HG03439 (cell line): ENCODE measurements at regions not wholly inside any gene's neighbourhood (a gene's known extent, or its start where the extent isn't known, plus 50 kb on each side); places are given as distances from the start of the nearest gene placed in this dataset.

Experiments
- ATAC-seq: cut with Tn5 transposase; IDR thresholded peaks from one replicate; pipeline ENCODE4 v1.9.1; 2021; ENCODE audit warnings: mild to moderate bottlenecking, moderate library complexity; ENCODE audit not compliant: unreplicated experiment

DNA sequence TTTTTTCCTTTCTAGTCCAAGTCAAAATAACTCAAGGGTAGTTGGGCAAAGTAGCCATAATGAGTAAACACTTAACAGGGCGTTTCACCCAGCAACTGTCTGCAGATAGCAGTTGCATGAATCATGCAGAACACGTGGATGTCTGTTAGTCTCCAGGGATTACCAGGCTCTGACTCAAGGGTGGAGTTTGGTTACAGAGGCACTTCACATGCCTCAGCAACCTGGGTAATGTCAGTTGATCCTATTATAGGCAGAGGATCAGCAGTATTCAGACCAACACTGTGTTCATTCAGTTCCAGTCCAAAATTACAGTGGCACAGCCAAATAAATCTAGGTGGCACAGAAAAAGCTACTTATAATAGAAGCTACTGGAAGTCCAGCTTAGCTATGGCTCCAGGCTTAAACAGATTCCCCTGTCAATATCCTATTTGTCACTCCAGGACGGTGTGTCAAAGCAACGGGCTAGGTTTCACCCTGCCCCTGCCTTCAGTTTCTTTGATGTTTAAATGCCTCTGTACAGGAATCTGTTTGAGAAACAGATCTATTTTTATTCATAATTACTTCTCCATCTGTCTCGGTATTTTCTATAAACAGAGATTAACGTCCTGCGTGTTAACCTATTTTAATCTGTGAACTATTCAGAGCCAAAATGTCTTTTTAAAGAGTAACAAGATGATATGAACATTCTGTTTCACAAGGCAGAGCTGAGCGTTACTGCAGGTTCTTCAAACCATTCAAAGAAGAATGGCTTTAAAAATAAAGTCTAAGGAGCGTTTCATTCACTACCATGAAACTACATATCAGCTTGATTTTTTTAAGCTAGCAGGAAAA is 162.6 kb upstream of the AKR1E2 start:
- ATAC-seq: peak; percentile 90

DNA sequence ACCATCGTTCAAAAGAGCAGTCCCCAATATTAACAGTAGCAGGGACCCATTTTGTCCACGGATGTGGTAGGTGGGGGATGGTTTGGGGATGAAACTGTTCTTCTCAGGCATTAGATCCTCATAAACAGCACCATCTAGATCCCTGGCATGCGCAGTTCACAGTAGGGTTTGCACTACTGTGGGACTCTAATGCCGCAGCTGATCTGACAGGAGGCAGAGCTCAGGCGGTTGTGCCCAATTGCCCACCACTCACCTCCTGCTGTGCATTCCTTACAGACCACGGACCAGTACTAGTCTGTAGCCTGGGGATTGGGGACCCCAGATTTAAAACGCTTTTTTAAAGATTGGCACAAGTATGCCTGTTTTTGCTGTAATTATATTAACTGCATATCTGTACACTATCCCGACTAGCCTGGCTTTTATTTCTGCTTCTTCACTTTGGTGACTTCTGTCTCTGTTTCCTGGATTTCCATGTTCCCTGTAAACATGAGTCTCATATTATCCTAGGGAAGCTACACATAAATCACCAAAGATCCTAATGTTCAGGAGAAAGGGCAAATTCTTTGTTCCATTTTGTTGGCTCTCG is 163.3 kb upstream of the AKR1E2 start:
- ATAC-seq: no peak

DNA sequence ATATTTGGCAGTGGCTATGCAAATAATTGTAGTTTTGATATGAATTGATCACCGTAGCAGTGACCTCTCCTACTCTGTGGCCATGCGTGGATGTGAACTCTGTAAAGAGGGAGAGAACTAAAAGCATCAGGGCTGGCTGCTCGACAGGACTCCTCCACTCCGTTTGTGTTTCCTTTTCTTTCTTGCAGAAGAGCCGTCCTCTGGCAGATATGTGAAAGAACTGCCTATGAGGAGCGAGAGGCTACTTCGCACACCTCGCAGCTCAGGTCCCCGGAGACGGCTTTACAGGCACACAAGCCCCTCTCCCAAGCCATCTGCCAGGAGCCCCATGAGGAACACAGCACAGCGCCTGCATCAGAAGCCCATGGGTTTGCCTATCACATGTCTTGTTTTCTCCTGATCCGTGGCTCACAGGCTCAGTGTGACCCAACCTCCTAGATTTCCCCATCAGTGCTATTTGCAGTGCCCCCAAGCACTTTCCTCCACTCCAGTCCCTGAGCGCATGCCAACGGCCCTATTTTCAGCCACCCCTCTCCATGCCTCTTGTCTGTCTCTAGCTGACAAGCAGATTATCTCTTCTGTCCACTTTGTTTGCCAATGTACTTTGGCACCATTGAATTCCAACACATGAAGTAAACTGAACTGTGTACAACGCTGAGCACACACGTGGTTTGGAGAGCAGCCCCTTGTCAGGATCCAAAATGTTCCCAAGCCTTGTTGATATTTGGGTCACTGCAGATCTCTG is 164.3 kb upstream of the AKR1E2 start:
- no peak for ATAC-seq

DNA sequence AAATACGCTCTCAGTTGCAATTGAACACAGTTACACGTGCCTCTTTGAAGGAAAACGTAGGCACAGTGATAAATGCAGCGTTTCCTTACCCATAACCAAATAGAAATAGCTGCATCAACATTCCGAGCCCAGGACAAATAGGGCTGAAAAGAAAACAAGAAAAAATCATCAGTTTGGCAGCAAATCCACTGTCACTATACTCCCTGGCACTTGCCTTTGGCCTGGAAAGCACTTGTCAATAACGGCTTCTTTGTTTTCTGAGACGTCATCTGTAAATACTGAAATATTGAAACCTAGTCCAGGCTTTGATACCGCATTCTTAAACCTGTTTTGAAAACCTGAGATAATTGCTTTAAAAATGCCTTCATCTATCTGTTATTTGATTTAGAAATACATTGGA is 167.2 kb upstream of the AKR1E2 start:
- ATAC-seq: no peak

DNA sequence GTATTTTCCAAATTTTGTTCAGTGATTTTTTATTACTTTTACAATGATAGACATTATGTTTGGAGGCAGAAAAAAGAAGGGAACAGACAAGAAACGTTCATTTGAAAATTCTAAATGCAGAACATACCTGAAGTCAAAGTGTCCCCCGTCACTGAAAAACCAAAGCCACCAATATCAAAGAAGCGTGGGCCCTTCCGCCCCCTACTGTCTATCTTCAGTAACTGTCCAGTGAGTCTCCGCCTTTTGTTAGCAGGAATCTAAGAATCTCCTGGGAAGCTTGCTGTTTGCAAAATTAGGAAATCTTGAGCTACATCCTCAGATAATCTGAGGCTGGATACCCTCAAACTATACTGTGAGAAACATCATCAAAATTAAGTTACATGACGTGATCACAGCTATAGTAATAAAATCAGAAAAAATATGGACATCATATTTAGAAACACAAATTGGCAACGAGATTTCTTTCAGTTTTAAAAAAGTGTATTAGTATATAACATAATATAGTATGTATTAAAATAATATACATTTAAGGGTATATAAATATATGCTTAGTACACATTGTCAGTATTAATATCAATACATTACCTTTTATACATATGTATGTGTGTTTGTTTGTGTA is 169.3 kb upstream of the AKR1E2 start:
- no peak for ATAC-seq

DNA sequence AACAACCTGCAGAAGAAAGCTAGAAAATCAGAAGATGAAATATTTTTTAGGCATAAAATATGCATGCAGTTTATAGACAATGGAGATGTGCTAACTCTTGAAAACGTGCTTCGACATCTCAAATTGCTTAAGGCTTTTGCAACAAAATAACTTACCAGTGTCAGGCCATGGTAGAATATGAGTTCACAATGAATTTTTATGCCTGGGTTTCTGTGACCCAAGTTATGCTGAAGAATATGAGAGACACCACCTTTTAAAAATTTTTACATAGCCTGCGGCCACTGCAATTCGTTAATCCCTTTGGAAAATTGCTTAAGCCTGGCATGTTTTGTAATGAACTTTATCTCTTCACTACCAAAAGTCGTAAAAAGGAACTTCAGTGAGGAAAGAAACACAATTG is 170.1 kb upstream of the AKR1E2 start:
- ATAC-seq: no peak

DNA sequence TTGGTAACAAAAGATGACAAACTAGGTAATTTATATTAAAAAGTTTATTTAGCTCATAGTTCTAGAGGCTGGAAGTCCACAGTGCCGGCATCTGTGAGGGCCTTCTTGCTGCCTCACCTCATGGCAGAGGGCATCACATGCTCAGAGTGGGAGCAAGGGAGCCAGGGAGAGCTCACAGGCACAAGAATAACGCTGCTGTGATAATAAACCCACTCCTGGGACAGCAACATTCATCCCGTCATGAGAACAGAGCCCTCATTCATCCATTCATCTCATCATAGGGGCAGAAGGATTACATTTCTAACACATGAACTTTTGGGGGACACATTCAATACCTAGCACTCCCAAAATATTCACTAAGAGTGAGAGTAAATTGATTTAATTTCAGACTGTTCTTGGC is 170.6 kb upstream of the AKR1E2 start:
- no peak for ATAC-seq

DNA sequence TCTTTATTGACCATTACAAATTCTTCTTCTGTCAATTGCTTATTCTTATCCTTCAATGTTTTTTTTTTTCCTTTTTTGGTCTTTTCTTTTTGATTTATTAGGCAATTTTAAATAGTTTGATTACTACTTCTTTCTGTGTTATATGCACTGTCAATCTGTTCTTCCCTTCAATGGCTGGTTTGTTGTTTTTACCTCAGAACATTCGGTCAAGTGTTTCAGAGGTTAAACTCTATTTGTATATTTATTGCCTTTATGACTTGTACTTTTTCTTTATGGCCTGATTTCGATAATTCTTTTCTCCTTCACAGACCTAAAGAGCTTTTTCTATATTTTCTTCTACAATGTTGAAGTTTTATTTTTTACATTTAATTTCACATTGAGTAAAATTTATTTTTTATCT is 171.5 kb upstream of the AKR1E2 start:
- no peak for ATAC-seq

DNA sequence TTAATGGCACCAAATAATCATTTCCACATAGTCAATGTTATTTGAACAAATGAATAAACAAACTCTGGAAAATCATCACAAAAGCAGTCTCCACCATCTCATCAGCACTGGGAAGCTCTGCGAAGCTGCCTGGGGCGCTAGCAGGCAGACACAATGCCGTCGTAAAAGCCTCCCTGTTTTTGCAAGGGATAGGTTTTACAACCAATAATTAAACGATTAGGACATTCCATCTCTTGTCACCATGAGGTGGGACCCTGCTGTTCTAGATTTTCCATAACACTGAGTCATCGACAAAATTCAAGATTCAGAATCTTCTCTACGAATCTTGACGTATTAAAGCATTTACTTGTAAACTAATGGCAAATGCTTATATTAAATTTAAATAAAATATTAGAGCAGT is 172.8 kb upstream of the AKR1E2 start:
- ATAC-seq: no peak

DNA sequence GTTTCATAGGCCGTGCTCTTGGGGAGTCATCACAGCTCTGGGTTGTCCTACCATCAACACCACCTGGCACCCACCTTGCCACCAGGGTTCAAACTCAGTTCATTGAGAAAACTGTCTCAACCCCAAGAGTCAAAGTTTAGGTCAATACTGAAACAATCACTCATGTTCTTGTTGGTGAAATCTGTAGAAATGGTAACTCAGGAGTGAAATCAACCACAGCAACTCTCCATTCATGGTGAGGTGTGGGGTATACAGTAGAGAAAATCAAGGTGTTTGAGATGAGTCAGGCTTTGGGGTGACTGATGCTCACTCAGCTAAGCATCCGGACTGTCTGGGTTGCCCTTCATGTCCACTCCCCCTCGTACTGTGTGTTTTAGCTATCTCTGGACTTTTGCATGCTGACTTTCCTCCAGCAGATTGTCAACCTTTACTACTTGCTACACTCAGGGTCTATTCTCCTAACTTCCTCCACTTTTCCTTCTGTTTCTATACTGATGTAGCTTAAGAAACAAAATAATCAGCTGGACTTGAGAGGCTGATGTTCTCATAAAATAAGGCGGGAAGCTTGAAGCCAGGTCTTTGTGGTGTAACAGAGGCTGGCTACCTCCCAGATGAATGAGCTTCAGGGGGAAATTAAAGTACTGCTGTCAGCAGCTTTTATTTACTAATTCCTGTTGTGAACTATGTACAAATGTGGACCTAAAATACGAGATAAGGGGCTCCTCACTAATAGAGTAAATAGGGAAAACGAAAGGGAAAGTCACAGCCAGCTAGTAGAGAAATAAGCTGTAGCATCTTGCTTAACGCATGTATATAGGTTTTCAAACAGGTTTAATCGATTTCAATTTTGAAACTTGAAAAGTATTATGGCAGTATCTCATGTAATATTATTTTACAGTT is 173.6 kb upstream of the AKR1E2 start:
- ATAC-seq: peak; percentile 68

DNA sequence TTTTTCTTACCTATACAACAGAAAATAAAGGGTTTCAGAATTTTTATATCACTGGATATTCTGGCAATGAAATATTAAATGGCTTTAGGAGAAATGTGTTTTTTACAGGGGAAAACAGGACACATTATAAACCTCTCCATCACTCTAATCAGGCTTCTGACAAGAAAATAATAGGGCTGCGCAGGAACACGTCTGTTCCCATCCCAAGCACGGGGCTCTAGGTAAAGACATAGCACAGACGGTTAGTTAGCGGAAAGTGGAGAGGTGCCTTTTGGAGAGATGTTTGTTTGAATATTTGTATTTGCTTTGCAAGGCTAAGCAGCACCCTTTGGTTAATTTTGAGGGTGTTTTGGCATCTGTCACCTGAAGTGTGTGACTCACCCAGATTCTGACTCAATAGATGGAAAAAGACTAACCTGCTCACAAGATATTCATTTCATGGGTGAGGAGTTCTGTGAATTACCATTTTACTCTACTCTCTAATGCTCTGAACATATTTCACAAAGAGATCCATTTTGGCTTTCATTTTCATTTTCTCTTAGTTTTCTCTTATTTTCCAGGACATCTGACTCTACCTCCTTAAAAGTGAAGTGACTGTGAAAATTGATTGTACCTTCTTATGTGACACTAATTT is 174.5 kb upstream of the AKR1E2 start:
- peak; percentile 32 for ATAC-seq

DNA sequence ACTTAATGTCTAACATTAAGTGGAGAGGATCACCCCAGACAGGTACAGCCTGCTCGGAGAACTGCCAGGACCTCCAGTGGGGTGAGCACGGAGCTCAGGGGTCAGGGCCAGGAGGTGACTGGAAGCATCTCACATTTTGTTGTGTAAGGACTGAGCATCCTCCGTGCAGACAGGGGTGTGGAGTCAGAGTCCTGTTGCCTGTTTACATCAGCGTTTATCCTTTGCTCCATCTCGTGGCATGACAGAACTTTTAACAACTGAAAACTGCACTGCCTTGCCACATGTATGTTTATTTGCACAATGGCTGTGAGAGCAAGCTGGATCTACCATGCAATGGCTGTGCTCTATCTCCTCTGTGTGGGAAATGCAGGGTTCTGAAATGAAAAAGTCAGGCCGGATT is 175.4 kb upstream of the AKR1E2 start:
- no peak for ATAC-seq

DNA sequence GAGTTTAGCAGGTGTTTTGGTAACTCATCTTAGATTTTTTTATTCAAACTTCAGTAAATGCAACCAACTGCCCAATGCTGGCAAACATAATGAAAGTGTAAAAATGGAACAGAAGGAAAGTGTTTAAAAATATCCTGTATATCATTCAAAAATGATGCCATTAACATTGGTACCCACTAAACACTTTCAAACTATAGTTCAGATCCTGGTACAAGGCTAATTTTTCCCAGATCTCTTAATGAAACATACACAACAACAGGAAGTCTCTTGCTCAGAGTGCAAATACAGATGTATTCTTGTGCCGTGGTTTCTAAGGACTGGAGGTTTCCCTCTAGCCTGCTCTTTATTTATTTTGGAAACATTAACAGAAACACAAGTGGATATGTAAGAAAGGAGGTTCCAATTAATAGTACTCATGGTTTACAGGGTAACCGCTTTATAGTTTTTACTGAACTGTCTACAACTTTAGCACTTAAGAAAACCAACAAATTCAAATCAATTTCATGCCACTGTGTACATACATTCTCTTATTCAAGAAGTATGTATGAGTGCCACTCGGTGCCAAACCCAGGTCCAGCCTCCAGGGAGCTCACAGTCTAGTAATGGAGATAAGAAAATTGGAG is 176.0 kb upstream of the AKR1E2 start:
- ATAC-seq: no peak

DNA sequence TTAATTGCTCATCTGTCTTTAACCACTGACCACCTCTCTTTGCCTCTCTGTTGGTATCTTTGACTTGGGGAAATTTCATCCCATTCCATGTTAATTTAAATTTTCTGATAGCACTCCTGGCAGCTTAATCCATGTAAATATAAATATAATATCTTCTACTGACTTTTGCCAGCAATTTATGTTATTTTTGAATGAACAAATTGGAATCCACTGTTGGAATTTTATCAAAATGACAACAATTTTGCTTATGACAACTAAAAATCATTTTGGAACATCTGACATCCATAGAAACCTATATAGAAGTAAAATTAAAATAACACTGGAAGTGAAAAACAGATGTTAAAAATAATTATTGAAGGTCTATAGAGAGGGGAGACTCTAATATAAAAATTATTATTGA is 176.5 kb upstream of the AKR1E2 start:
- ATAC-seq: no peak

DNA sequence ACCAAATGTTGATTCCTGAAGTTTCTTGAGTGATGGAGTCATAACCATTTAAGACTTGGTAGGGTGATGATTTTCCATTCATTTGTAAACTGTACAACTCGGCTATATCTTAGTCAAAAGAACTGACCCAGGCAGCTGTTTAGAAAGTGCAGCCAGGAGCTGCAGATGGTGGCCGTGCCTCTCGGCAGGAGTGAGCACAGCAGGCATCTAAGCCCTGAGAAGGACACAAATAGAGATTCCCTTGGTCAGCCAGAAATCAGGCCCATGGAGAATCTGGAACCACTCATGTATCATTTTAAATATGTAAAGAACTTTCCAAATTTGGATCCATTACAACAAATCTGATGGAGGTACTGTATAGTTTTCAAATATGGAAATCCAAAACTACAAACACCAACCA is 177.0 kb upstream of the AKR1E2 start:
- ATAC-seq: no peak

DNA sequence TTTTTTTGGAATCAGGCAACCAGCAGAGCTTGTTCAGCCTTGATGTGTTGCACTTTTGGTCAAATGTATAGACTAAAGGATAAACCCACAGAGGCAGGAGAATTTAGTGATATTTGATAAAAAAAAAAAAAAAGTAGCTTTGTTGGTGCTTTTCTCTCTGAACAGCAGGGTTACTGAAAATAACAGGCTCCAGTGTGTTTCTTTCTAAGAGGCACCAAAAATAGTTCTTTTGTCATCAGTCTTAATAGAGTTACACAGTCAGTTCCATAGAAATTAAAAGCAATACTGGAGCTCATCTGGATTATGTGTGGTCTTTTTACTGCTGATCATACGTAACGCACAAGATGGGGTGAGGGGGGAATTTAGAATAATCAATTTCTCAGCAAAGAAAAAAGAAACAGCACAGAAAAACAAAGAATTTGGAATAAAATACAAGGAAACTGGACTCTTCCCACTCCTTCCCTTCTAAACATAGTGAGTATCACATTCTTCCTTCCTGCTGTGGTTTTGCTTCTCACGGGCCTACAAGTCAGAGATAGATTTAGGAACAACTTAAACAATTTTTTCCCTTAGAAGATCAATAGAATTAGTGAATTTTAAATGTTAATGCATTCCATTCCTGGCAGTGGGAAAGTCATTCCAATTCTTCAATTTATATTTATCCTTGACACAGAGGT is 178.8 kb upstream of the AKR1E2 start:
- no peak for ATAC-seq

DNA sequence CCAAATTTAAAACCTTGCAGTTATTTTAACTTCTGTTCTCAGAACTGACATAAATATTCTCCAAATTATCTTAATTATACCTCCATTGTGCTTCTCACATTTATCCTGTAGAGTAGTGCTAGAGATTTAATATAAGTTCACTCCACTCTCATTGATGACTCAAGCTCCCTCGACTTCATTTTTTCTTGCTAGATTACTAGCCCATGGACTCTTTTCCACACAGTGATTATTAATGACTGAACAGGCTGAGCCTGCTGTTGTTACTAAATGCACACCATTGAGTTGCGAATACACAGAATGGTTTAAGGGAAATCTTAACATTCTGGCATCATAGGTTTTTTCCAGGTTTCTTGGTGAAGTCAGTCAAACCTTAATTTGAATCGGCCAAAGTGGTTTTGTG is 179.5 kb upstream of the AKR1E2 start:
- ATAC-seq: no peak

DNA sequence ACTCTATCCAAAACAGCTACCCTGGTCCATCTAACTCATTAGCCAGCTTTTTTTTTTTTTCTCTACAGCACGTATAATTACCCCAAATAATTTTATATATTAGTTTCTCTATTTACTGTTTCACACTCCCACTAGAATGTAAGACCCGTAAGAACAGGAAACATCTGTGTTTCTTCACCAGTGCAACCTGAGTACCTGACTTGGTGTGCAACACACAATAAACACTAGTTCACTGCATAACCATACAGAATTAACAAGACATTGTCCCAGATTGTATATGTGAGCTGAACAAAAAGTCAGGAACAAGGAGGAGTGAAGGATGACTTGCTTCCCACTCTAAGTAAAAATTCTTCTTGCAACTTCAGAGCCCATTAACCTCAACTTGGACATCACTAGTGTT is 180.2 kb upstream of the AKR1E2 start:
- no peak for ATAC-seq

DNA sequence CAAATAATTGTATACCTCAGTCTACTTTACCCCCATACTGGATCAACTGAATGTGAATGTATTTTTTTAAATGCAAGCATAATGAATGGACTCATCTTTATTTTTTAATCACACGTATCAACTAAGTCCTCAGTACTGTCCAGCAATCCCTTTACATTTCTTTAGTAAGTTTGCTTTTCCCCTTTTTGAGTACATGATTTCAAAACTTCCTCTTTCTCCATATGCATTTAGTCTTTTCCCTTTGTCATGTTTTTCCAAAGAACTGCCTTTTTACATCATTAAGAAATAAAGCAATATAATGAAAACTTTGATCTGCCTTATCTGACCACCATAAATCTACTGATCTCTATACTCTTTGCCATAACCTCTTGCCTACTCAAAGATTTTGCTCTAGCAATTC is 182.5 kb upstream of the AKR1E2 start:
- ATAC-seq: no peak
